ENCODE measurements at regions not wholly inside any gene's neighbourhood (a gene's known extent, or its start where the extent isn't known, plus 50 kb on each side); places are given as distances from the start of the nearest gene placed in this dataset.

- no peaks in the 10 kb centered on the region for H3K27me3 ChIP-seq (ENCODE audit: low read depth)
- H3K4me3 ChIP-seq = no peak overlapping the region
- intact Hi-C loops (cut with DNase I) = no loop called here
- H3K27ac ChIP-seq = no peak overlapping the region
- no peaks in the 10 kb centered on the region for H3K36me3 ChIP-seq
- DNase-seq (no peak), ATAC-seq (no peak)
- H3K4me1 ChIP-seq = no peaks in the 10 kb centered on the region
- TF ChIP-seq CTCF (IDR thresholded peaks at IDR 0.05) = no peak
- no peaks in the 10 kb centered on the region for H3K9me3 ChIP-seq
Measured at GRCh38 chr7:68306692-68307107, 1291.6 kb upstream of the AUTS2 start.

GRCh38 chr7:68309271-68309670, 1289.0 kb upstream of the AUTS2 start:
- Histone ChIP-seq H3K9me3 (no peaks in the 10 kb centered on the region), H3K27me3 (ENCODE audit: low read depth) (no peaks in the 10 kb centered on the region), H3K4me3 (no peak overlapping the region), H3K36me3 (no peaks in the 10 kb centered on the region), H3K4me1 (no peaks in the 10 kb centered on the region), H3K27ac (no peak overlapping the region)
- intact Hi-C loops (cut with DNase I) = no loop called here
- no peak for TF ChIP-seq CTCF (IDR thresholded peaks at IDR 0.05)
- ATAC-seq (no peak), DNase-seq (no peak)

GRCh38 chr7:68309806-68310205, 1288.5 kb upstream of the AUTS2 start:
- TF ChIP-seq CTCF (IDR thresholded peaks at IDR 0.05) = no peak
- intact Hi-C loops (cut with DNase I) = no loop called here
- no peaks in the 10 kb centered on the region for H3K9me3 ChIP-seq

GRCh38 chr7:68311958-68312357, 1286.3 kb upstream of the AUTS2 start:
- no peak overlapping the region for H3K4me3 ChIP-seq
- TF ChIP-seq CTCF (IDR thresholded peaks at IDR 0.05) = no peak
- no peak overlapping the region for H3K27ac ChIP-seq
- DNase-seq = no peak
- no peaks in the 10 kb centered on the region for H3K27me3 ChIP-seq (ENCODE audit: low read depth)
- no peak for ATAC-seq
- intact Hi-C loops (cut with DNase I) = no loop called here
- H3K36me3 ChIP-seq = no peaks in the 10 kb centered on the region
- no peaks in the 10 kb centered on the region for H3K9me3 ChIP-seq
- H3K4me1 ChIP-seq = no peaks in the 10 kb centered on the region

More at GRCh38 chr7:68309806-68310205, 1288.5 kb upstream of the AUTS2 start:
- Histone ChIP-seq H3K27ac (no peak overlapping the region), H3K4me1 (no peaks in the 10 kb centered on the region), H3K27me3 (ENCODE audit: low read depth) (no peaks in the 10 kb centered on the region), H3K4me3 (no peak overlapping the region), H3K36me3 (no peaks in the 10 kb centered on the region)
- ATAC-seq (no peak), DNase-seq (no peak)

- no peak for ATAC-seq
- no peak for TF ChIP-seq CTCF (IDR thresholded peaks at IDR 0.05)
- intact Hi-C loops (cut with DNase I) = no loop called here
Measured at GRCh38 chr7:68313806-68314205, 1284.5 kb upstream of the AUTS2 start.

GRCh38 chr7:68314208-68314607, 1284.1 kb upstream of the AUTS2 start:
- Histone ChIP-seq H3K4me3 (no peak overlapping the region), H3K9me3 (no peaks in the 10 kb centered on the region), H3K27ac (no peak overlapping the region), H3K27me3 (ENCODE audit: low read depth) (no peaks in the 10 kb centered on the region), H3K4me1 (no peaks in the 10 kb centered on the region), H3K36me3 (no peaks in the 10 kb centered on the region)
- ATAC-seq (no peak), DNase-seq (no peak)
- TF ChIP-seq CTCF (IDR thresholded peaks at IDR 0.05) = no peak
- intact Hi-C loops (cut with DNase I) = no loop called here

More at GRCh38 chr7:68313806-68314205, 1284.5 kb upstream of the AUTS2 start:
- no peak for DNase-seq
- Histone ChIP-seq H3K4me1 (no peaks in the 10 kb centered on the region), H3K4me3 (no peak overlapping the region), H3K36me3 (no peaks in the 10 kb centered on the region), H3K27me3 (ENCODE audit: low read depth) (no peaks in the 10 kb centered on the region), H3K27ac (no peak overlapping the region), H3K9me3 (no peaks in the 10 kb centered on the region)

Data from lower lobe of right lung (tissue), 2 donors.